ENCODE measurements at regions not wholly inside any gene's neighbourhood (a gene's known extent, or its start where the extent isn't known, plus 50 kb on each side); places are given as distances from the start of the nearest gene placed in this dataset.

DNA sequence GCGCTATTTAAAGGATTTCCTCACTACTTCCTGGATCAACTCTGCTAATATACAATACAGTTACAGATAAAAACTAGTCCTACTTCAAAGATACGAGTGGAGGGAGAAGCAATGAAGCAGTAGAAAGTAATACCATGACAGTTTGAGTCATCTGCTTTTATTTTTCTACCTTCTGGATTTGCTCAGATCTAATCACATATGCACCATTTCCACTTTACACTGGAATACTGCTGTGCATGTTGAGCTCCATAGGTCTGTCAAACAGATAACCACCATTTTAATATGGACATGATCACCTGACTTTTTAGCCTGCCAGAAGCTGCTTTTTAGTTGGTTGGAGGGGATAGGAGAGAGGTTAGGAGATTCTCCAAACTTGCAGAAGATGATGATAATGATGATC is 92.5 kb downstream of the MMUT start:
- Histone ChIP-seq H3K27me3 (replicated peaks) (no peaks in the 10 kb centered on the region), H3K36me3 (replicated peaks) (no peaks in the 10 kb centered on the region), H3K4me3 (ENCODE audit: low read depth, low read length) (no peak overlapping the region), H3K27ac (no peak overlapping the region)
- in situ Hi-C loops (cut with HindIII; ENCODE audit: low pct_ligation_motif_present, low sequenced_read_pairs): no loop called here
- no peak for DNase-seq
- TF ChIP-seq, protein P1, sequence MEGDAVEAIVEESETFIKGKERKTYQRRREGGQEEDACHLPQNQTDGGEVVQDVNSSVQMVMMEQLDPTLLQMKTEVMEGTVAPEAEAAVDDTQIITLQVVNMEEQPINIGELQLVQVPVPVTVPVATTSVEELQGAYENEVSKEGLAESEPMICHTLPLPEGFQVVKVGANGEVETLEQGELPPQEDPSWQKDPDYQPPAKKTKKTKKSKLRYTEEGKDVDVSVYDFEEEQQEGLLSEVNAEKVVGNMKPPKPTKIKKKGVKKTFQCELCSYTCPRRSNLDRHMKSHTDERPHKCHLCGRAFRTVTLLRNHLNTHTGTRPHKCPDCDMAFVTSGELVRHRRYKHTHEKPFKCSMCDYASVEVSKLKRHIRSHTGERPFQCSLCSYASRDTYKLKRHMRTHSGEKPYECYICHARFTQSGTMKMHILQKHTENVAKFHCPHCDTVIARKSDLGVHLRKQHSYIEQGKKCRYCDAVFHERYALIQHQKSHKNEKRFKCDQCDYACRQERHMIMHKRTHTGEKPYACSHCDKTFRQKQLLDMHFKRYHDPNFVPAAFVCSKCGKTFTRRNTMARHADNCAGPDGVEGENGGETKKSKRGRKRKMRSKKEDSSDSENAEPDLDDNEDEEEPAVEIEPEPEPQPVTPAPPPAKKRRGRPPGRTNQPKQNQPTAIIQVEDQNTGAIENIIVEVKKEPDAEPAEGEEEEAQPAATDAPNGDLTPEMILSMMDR (IDR thresholded peaks at IDR 0.05; ENCODE audit: low read depth, low read length, missing control alignments): no peak

DNA sequence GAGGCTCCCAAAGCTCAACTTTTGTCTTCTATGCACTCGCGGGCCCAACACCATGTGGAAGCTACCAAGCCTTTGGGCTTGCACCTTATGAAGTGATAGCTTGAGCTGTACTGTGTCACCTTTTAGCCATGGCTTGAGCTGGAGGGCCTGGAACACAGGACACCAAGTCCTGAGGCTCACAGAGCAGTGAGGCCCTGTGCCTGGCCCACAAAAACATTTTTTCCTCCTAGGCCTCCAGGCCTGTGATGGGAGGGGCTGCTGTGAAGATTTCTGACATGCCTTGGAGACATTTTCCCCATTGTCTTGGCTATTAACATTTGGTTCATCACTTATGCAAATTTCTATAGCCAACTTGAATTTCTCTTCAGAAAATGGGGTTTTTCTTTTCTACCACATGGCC is 96.5 kb downstream of the MMUT start:
- no peak for DNase-seq
- in situ Hi-C loops (cut with HindIII; ENCODE audit: low pct_ligation_motif_present, low sequenced_read_pairs): no loop called here
- Histone ChIP-seq H3K36me3 (replicated peaks) (no peaks in the 10 kb centered on the region), H3K27ac (no peak overlapping the region), H3K27me3 (replicated peaks) (no peaks in the 10 kb centered on the region), H3K4me3 (ENCODE audit: low read depth, low read length) (no peak overlapping the region)
- TF ChIP-seq, protein P1 (IDR thresholded peaks at IDR 0.05; ENCODE audit: low read depth, low read length, missing control alignments): no peak

DNA sequence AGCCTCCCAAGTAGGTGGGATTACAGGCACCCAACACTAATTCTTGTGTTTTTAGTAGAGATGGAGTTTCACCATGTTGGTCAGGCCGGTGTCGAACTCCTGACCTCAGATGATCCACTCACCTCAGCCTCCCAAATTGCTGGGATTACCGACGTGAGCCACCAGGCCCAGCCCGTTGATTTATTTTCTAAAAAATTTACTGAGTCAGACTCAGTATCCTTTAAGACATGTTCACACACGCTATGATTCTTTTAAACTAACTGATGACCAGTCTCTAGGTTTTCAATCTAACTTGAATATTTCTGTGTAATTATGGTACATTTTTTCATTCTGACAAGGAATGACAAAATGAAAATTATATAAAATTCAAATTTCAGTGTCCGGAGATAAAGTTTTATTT is 114.5 kb downstream of the MMUT start:
- Histone ChIP-seq H3K27me3 (replicated peaks) (no peaks in the 10 kb centered on the region), H3K36me3 (replicated peaks) (no peaks in the 10 kb centered on the region), H3K27ac (no peak overlapping the region), H3K4me3 (ENCODE audit: low read depth, low read length) (no peak overlapping the region)
- no peak for DNase-seq
- in situ Hi-C loops (cut with HindIII; ENCODE audit: low pct_ligation_motif_present, low sequenced_read_pairs): no loop called here
- TF ChIP-seq, protein P1 (IDR thresholded peaks at IDR 0.05; ENCODE audit: low read depth, low read length, missing control alignments): no peak

DNA sequence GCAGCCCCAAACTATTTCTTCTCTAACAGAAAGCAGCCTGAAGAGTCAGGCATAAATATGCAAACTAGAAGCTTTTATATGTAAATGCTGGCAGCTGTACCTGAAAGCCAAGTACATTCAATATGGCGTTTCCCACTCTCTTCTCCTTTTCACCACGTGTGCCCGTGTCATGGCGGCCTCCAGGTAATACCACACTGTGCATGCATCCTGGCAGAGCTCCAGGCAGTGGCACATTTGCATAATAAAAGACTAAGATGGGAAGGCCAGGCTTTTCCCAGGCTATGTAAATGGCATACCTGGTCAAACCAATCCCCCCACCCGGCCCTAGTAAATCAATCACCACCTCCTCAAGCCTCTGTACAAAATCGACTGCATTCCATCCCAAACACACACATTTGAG is 120.6 kb downstream of the MMUT start:
- Histone ChIP-seq H3K4me3 (ENCODE audit: low read depth, low read length) (no peak overlapping the region), H3K36me3 (replicated peaks) (no peaks in the 10 kb centered on the region), H3K27ac (no peak overlapping the region), H3K27me3 (replicated peaks) (no peaks in the 10 kb centered on the region)
- DNase-seq: no peak
- TF ChIP-seq, protein P1 (IDR thresholded peaks at IDR 0.05; ENCODE audit: low read depth, low read length, missing control alignments): no peak
- in situ Hi-C loops (cut with HindIII; ENCODE audit: low pct_ligation_motif_present, low sequenced_read_pairs): no loop called here

DNA sequence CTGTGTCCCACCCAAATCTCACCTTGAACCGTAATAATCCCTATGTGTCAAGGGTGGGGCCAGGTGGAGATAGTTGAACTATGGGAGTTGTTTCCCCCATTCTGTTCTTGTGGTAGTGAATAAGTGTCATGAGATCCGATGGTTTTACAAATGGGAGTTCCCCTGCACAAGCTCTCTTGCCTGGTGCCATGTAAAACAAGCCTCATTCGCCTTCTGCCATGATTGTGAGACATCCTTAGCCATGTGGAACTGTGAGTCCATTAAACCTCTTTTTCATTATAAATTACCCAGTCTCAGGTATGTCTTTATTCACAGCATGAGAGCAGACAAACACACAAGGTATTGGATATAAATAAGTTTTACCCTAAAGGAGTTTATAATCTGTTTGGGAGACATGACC is 121.2 kb downstream of the MMUT start:
- no peaks in the 10 kb centered on the region for H3K36me3 ChIP-seq (replicated peaks)
- H3K27me3 ChIP-seq (replicated peaks): no peaks in the 10 kb centered on the region
- in situ Hi-C loops (cut with HindIII; ENCODE audit: low pct_ligation_motif_present, low sequenced_read_pairs): no loop called here
- H3K27ac ChIP-seq: no peak overlapping the region
- H3K4me3 ChIP-seq (ENCODE audit: low read depth, low read length): no peak overlapping the region
- TF ChIP-seq, protein P1 (IDR thresholded peaks at IDR 0.05; ENCODE audit: low read depth, low read length, missing control alignments): no peak
- no peak for DNase-seq

DNA sequence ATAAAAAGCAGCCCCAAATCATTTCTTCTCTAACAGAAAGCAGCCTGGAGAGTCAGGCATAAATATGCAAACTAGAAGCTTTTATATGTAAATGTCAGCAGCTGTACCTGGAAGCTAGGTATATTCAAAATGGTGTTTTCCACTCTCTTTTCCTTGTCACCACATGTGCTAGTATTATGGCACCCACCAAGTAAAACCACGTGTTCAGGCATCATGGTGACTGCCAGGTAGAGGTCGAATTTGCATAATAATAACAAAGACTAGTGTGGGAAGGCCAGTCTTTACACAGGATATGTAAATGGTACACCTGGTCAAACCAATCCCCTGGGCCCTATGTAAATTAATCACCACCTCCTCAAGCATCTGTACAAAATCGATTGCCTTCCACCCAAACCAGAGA is 124.0 kb downstream of the MMUT start:
- H3K27ac ChIP-seq: no peak overlapping the region
- in situ Hi-C loops (cut with HindIII; ENCODE audit: low pct_ligation_motif_present, low sequenced_read_pairs): no loop called here
- no peak for DNase-seq
- TF ChIP-seq, protein P1 (IDR thresholded peaks at IDR 0.05; ENCODE audit: low read depth, low read length, missing control alignments): no peak
- no peak overlapping the region for H3K4me3 ChIP-seq (ENCODE audit: low read depth, low read length)
- H3K36me3 ChIP-seq (replicated peaks): no peaks in the 10 kb centered on the region
- no peaks in the 10 kb centered on the region for H3K27me3 ChIP-seq (replicated peaks)
